ENCODE measurements at regions not wholly inside any gene's neighbourhood (a gene's known extent, or its start where the extent isn't known, plus 50 kb on each side); places are given as distances from the start of the nearest gene placed in this dataset.

- ATAC-seq (ENCODE audit: low FRiP score) = no peak
- no peak for DNase-seq (ENCODE audit: low spot score)
- TF ChIP-seq, protein P1, sequence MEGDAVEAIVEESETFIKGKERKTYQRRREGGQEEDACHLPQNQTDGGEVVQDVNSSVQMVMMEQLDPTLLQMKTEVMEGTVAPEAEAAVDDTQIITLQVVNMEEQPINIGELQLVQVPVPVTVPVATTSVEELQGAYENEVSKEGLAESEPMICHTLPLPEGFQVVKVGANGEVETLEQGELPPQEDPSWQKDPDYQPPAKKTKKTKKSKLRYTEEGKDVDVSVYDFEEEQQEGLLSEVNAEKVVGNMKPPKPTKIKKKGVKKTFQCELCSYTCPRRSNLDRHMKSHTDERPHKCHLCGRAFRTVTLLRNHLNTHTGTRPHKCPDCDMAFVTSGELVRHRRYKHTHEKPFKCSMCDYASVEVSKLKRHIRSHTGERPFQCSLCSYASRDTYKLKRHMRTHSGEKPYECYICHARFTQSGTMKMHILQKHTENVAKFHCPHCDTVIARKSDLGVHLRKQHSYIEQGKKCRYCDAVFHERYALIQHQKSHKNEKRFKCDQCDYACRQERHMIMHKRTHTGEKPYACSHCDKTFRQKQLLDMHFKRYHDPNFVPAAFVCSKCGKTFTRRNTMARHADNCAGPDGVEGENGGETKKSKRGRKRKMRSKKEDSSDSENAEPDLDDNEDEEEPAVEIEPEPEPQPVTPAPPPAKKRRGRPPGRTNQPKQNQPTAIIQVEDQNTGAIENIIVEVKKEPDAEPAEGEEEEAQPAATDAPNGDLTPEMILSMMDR (IDR thresholded peaks at IDR 0.05) = no peak
Observed at GRCh38 chr1:65049941-65050713, 83.8 kb upstream of the JAK1 start.

DNA sequence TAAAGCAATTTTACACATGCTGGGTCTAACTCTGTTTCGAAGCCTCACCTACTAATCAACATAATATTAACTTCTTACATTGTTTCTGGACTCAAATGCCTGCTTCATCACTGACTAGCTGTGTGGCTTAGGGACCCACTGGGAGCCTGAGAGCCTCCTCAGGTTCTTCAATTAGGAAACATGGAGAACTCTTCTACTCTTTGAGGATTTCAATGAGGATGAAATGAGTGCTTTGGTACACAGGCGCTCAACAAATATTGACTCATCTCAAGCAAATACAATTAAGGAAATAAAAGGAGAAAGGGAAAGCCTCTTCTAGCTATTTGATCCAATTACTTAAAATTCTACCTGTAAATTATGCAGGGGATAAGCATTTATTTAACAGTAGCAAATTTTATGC lies 84.4 kb upstream of the JAK1 start:
- DNase-seq (ENCODE audit: low spot score) = no peak
- no peak for ATAC-seq (ENCODE audit: low FRiP score)
- TF ChIP-seq, protein P1 (IDR thresholded peaks at IDR 0.05) = no peak

GRCh38 chr1:65054481-65054880 lies 88.1 kb upstream of the JAK1 start:
- DNase-seq (ENCODE audit: low spot score) (no peak), ATAC-seq (ENCODE audit: low FRiP score) (no peak)
- TF ChIP-seq, protein P1 (IDR thresholded peaks at IDR 0.05) = no peak

- DNase-seq (ENCODE audit: low spot score) (no peak), ATAC-seq (ENCODE audit: low FRiP score) (peak; percentile 42)
- TF ChIP-seq, protein P1 (IDR thresholded peaks at IDR 0.05) = no peak
Observed at GRCh38 chr1:65055747-65056146, 89.4 kb upstream of the JAK1 start.

- TF ChIP-seq, protein P1 (IDR thresholded peaks at IDR 0.05) = no peak
- no peak for DNase-seq (ENCODE audit: low spot score)
- ATAC-seq (ENCODE audit: low FRiP score) = peak; percentile 21
Observed at GRCh38 chr1:65056234-65056633, 89.9 kb upstream of the JAK1 start.

DNA sequence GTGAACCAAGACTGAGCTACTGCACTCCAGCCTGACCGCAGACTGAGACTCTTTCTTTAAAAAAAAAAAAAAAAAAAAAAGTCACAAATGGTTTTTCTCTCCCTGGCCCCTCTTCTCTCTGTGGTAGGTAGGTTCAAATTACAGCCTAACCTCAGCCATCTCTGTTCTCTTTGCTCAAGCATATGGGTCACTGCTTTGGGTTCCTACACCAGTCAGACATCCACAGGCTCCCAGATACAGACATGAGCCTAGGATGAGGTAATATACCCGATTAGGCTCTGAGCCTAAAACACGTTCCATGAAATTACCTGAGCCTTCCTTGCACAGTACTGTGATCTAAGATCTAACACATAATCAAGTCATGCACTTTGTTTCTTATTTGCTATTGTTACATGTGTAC lies 90.5 kb upstream of the JAK1 start:
- DNase-seq (ENCODE audit: low spot score) = no peak
- ATAC-seq (ENCODE audit: low FRiP score) = no peak
- TF ChIP-seq, protein P1 (IDR thresholded peaks at IDR 0.05) = no peak

- DNase-seq (ENCODE audit: low spot score) (no peak), ATAC-seq (ENCODE audit: low FRiP score) (peak; percentile 29)
- TF ChIP-seq, protein P1 (IDR thresholded peaks at IDR 0.05) = no peak
Observed at GRCh38 chr1:65059930-65060538, 88.0 kb upstream of the AK4 start.
